OCI-LY1 (cell line): ENCODE measurements at regions not wholly inside any gene's neighbourhood (a gene's known extent, or its start where the extent isn't known, plus 50 kb on each side); places are given as distances from the start of the nearest gene placed in this dataset.

ENCODE experiments used
- CTCF ChIP-seq: fragments of 200-600 bp; sonication (generic), shearing (Covaris generic); IDR thresholded peaks from 2 replicates; pipeline ENCODE4 v1.5.1; 2017; ENCODE audit warnings: mild to moderate bottlenecking, antibody characterized with exemption, low read length, moderate library complexity, mixed read lengths
- EZH2 ChIP-seq: fragments of 200-600 bp; sonication (generic), shearing (Covaris generic); IDR thresholded peaks from 2 replicates; pipeline ENCODE4 v1.8.0; 2017; ENCODE audit warnings: borderline replicate concordance, mixed run types, mild to moderate bottlenecking, antibody characterized with exemption, low read length, moderate library complexity, mixed read lengths

DNA sequence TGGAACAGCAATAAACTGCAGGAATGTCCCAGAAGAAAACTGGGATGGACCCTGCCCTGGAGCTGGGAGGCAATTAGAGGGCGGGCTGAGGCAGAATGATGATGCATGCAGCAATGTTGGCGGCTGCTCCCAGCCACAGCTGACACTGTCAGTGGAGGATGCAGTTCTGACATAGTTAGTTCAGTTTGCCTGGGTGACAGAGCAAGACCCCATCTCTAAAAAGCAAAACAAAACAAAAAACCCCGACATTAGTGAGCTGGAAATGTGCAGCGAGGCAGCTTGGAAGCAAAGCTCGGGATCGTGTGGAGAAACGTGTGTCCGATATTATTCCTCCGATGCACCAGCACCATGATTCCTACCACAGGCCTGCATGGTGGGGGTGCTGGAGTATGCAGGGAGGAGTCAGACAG is 110.1 kb upstream of the UQCRFS1 start:
- TF ChIP-seq CTCF (no peak), EZH2 (no peak)
